Left lung (tissue), 4 donors: ENCODE measurements at regions not wholly inside any gene's neighbourhood (a gene's known extent, or its start where the extent isn't known, plus 50 kb on each side); places are given as distances from the start of the nearest gene placed in this dataset.

Source experiments
- ATAC-seq: fragments of 200-7000 bp; cut with Tn5 transposase; one replicate; pipeline ENCODE4 v1.9.1; 2020; ENCODE audit warnings: moderate library complexity
- DNase-seq, 4 donors: peaks; one replicate each; pipeline ENCODE4 v3.0.0-alpha.2; 2013 to 2020
- H3K27ac ChIP-seq, 2 donors: fragments of 200-600 bp; sonication (generic) in 1 of 2; one replicate each; pipeline versions ENCODE4 v1.5.0 to v1.8.0; 2020 to 2021
- H3K27me3 ChIP-seq, 2 donors: fragments of 200-600 bp; sonication (generic) in 1 of 2; one replicate each; pipeline versions ENCODE4 v1.5.0 to v1.8.0; 2020 to 2021
- H3K36me3 ChIP-seq, 2 donors: fragments of 200-600 bp; sonication (generic) in 1 of 2; one replicate each; pipeline versions ENCODE4 v1.5.0 to v1.8.0; 2020 to 2021
- H3K4me1 ChIP-seq, 2 donors: fragments of 200-600 bp; one replicate each; pipeline ENCODE4 v1.8.0; 2021
- H3K4me3 ChIP-seq, 2 donors: fragments of 200-600 bp; sonication (generic) in 1 of 2; one replicate each; pipeline versions ENCODE4 v1.5.0 to v1.8.0; 2020 to 2021; ENCODE audit warnings: mild to moderate bottlenecking in 1 of 2
- H3K9me3 ChIP-seq, 2 donors: fragments of 200-600 bp; sonication (generic) in 1 of 2; one replicate each; pipeline versions ENCODE4 v1.5.0 to v1.8.0; 2020 to 2021
- CTCF ChIP-seq, 2 donors: fragments of 200-600 bp; sonication (generic) in 1 of 2; IDR thresholded peaks; one replicate each; pipeline versions ENCODE4 v1.5.0 to v1.8.0; 2021; ENCODE audit warnings: antibody characterized with exemption in 2 of 2
- intact Hi-C, 2 donors: fragments of 100-400 bp; cut with DNase I; formaldehyde crosslinking; loops; one replicate each; pipeline versions ENCODE4 v1.11.2 to v1.14.2; 2022
- donor health status: DM: no; HTN: yes; CAD: no.
- donor health status: DM: no; HTN: no; CAD: no.

- Histone ChIP-seq H3K9me3 (peaks cover 0 to 10% of the 10 kb centered on the region in 2 donors), H3K4me1 (no peaks in the 10 kb centered on the region), H3K36me3 (no peaks in the 10 kb centered on the region), H3K4me3 (no peak overlapping the region), H3K27me3 (no peaks in the 10 kb centered on the region), H3K27ac (no peak overlapping the region)
- intact Hi-C loops: no loop called here
- no peak for ATAC-seq
- DNase-seq: no peak
- TF ChIP-seq CTCF (IDR thresholded peaks at IDR 0.05): no peak
Observed at GRCh38 chr12:115343008-115343407, 659.0 kb upstream of the TBX3 start.

GRCh38 chr12:115341442-115341841, 657.5 kb upstream of the TBX3 start:
- Histone ChIP-seq H3K9me3 (peaks cover 0 to 10% of the 10 kb centered on the region in 2 donors), H3K4me3 (no peak overlapping the region), H3K4me1 (no peaks in the 10 kb centered on the region), H3K27me3 (no peaks in the 10 kb centered on the region), H3K27ac (peak overlapping the region in 1 of 2 donors; percentile 63), H3K36me3 (no peaks in the 10 kb centered on the region)
- no peak for TF ChIP-seq CTCF (IDR thresholded peaks at IDR 0.05)
- DNase-seq: peak in 3 of 4 donors; percentile 42 to 77 (median 73)
- peak; percentile 78 for ATAC-seq
- intact Hi-C loops: no loop called here

GRCh38 chr12:115338566-115339294, 654.8 kb upstream of the TBX3 start:
- Histone ChIP-seq H3K27ac (no peak overlapping the region), H3K9me3 (peaks cover 0 to 10% of the 10 kb centered on the region in 2 donors), H3K4me1 (no peaks in the 10 kb centered on the region), H3K27me3 (no peaks in the 10 kb centered on the region), H3K4me3 (no peak overlapping the region), H3K36me3 (no peaks in the 10 kb centered on the region)
- intact Hi-C loops: no loop called here
- TF ChIP-seq CTCF (IDR thresholded peaks at IDR 0.05): no peak
- ATAC-seq (no peak), DNase-seq (no peak)

GRCh38 chr12:115337693-115338543, 653.9 kb upstream of the TBX3 start:
- TF ChIP-seq CTCF (IDR thresholded peaks at IDR 0.05): no peak

GRCh38 chr12:115336506-115336905, 652.5 kb upstream of the TBX3 start:
- ATAC-seq: no peak
- no peak overlapping the region for H3K4me3 ChIP-seq
- no peak for DNase-seq
- intact Hi-C loops: no loop called here
- no peak for TF ChIP-seq CTCF (IDR thresholded peaks at IDR 0.05)
- no peaks in the 10 kb centered on the region for H3K36me3 ChIP-seq
- no peaks in the 10 kb centered on the region for H3K9me3 ChIP-seq
- H3K4me1 ChIP-seq: no peaks in the 10 kb centered on the region
- H3K27me3 ChIP-seq: no peaks in the 10 kb centered on the region
- no peak overlapping the region for H3K27ac ChIP-seq

More at GRCh38 chr12:115337693-115338543, 653.9 kb upstream of the TBX3 start:
- peak overlapping the region in 1 of 2 donors; percentile 7 for H3K27ac ChIP-seq
- no peaks in the 10 kb centered on the region for H3K4me1 ChIP-seq
- no peak overlapping the region for H3K4me3 ChIP-seq
- H3K27me3 ChIP-seq: no peaks in the 10 kb centered on the region
- ATAC-seq: peak; percentile 41
- intact Hi-C loops: no loop called here
- H3K36me3 ChIP-seq: no peaks in the 10 kb centered on the region
- peak in 1 of 4 donors; percentile 43 for DNase-seq
- peaks cover 0 to 9% of the 10 kb centered on the region in 2 donors for H3K9me3 ChIP-seq
